CD4-positive, alpha-beta T cell treated with Interleukin-2 at 100 ng/mL for 4 hours (primary cell): ENCODE measurements at regions not wholly inside any gene's neighbourhood (a gene's known extent, or its start where the extent isn't known, plus 50 kb on each side); places are given as distances from the start of the nearest gene placed in this dataset.

Experiments
- DNase-seq: peaks from one replicate; pipeline ENCODE4 v3.0.0-alpha.2; 2020; ENCODE audit warnings: low spot score

DNA sequence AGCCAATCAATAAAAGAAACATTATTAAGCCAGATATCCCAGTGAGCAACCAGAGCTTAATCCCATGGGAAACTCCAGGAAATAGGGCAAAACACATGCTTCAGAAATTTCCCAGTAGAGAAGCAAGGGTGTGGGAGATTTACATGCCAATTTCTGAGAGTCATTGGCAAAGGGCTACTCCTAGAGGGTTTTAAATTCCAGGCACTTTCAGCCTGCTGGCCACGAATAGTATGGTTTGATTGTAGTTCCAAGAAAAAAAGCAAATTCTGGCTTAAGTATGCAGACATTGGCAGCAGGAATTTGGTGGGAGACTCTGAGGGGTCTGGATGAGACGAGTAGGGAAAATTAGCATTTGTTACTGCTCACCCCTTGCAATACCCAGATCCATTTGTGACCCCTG, 402.1 kb upstream of the SUCLG2 start:
- no peak for DNase-seq

GRCh38 chr3:68055215-68055614, 400.8 kb upstream of the SUCLG2 start:
- DNase-seq = no peak

DNA sequence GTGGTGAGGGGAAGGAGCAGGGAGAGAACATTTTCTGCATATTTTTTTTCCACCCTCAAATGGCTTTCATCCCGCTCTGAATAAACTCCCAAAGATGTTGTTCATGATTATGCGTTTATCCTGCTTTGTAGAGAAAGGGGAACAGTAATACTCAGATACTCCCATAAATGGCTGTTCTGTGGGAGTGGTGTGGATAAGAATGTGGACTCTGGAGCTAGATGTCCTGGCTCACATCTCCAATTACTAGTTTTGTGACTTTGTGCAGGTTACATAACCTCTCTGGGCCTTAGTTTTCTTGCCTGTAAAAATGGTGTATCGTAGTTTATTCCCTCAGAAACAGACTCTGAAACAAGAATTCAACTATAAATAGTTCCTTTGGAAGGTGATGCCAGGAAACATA, 395.4 kb upstream of the SUCLG2 start:
- no peak for DNase-seq

GRCh38 chr3:68045976-68046375, 391.6 kb upstream of the SUCLG2 start:
- no peak for DNase-seq

DNA sequence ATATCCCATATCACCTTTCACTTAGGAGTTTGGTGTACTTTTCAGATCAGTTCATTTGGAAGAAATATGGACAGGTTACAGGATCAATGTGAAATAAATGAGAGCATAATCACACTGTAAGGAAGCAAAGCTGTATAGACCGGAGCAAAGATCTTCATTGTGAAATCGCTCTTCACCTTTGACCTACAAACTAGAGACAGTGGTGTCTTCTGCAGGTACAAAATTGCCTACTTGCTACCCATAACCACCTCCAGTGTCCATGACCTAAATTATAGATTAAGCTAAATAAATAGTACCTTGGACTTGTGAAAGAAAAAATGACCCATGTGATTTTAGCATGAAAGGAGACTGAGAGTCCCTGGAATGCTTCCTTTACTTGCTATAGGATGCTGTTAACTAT, 379.5 kb upstream of the SUCLG2 start:
- DNase-seq = no peak

GRCh38 chr3:68032209-68032608, 377.8 kb upstream of the SUCLG2 start:
- DNase-seq = no peak

GRCh38 chr3:68025189-68025588, 370.8 kb upstream of the SUCLG2 start:
- no peak for DNase-seq

GRCh38 chr3:68019876-68020275, 365.5 kb upstream of the SUCLG2 start:
- DNase-seq = no peak

- DNase-seq = no peak
Measured at GRCh38 chr3:68018275-68018674, 363.9 kb upstream of the SUCLG2 start.

DNA sequence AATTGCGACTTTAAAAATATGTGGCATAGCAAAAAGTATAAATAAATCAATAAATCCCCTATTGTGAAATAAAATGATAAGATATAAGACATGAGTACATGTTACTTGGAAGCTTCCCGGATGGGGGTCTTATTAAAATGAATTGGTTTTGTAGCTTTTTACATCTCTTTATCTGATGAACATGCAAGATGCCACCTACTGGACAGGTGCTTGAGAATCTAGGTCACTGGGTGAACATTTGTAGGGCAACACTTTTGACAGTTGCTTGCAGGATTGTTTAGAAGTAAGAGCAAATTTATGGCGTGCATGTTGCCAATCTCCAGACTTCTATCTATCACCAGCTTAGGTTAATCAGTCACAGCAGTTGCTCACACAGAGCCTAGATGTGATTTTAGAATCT, 362.7 kb upstream of the SUCLG2 start:
- DNase-seq = no peak

DNA sequence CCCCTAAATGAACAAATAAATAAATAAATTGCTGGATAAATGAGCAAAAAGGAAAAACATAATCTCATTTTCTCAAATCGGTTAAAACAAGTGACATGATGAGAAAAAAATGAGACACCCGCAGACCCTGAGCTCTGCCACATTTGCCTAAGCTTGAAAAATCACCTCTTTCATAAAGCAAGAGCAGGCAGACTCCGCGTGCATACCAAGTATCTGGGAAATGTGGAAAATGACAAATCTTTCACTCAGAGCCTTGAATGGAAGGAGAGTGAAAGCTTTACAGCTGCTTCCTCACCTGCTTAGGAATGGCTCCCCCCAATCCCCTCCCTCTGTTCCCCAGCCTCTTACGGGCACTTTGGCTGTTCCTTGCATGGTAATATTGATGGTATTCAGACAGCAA, 355.5 kb upstream of the SUCLG2 start:
- no peak for DNase-seq

- peak; percentile 8 for DNase-seq
Measured at GRCh38 chr3:68007621-68008226, 353.3 kb upstream of the SUCLG2 start.

DNA sequence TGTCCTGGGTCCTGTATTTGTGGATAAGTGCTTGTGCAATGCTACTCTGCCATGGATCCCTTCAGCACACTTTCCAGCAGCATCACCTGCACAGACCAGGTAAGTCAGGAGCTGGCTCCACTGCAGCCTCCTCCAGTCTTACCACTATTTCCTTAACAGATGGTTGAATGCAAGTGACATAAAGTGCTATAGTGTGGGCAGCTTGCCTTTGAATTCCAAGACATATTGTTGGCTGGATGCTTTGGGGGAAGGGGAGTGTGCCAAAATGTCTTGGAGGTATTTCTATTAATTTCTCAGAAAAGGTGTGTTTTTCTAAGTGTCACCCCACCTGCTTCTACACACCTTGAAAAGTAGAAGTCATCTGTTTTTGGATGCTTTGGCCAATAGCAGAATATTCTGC, 352.2 kb upstream of the SUCLG2 start:
- no peak for DNase-seq

GRCh38 chr3:68004091-68004490, 349.7 kb upstream of the SUCLG2 start:
- no peak for DNase-seq

- no peak for DNase-seq
Measured at GRCh38 chr3:67998281-67998680, 343.9 kb upstream of the SUCLG2 start.

DNA sequence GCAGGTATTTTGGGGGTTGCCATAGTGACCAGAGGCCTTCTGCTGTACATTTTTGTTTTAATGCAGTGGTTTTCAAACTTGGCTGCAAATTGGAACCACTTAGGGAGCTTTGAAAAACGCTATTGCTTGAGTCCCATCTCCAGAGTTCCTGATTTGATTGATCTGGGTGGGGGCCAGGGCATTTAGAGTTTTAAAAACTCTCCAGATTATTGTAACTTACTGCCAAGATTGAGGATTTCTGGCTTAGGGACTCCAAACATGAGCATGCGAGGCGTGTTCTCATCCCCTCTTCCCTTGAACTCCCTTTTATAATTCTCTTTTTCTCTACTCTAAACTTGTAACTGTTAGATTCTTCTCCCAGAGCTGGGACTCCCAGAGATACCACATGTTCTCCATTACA, 340.8 kb upstream of the SUCLG2 start:
- no peak for DNase-seq

- DNase-seq = no peak
Measured at GRCh38 chr3:67986706-67987105, 332.3 kb upstream of the SUCLG2 start.

- DNase-seq = no peak
Measured at GRCh38 chr3:67983166-67983565, 328.8 kb upstream of the SUCLG2 start.

- no peak for DNase-seq
Measured at GRCh38 chr3:67981077-67981476, 326.7 kb upstream of the SUCLG2 start.

- DNase-seq = no peak
Measured at GRCh38 chr3:67979342-67979741, 324.9 kb upstream of the SUCLG2 start.

DNA sequence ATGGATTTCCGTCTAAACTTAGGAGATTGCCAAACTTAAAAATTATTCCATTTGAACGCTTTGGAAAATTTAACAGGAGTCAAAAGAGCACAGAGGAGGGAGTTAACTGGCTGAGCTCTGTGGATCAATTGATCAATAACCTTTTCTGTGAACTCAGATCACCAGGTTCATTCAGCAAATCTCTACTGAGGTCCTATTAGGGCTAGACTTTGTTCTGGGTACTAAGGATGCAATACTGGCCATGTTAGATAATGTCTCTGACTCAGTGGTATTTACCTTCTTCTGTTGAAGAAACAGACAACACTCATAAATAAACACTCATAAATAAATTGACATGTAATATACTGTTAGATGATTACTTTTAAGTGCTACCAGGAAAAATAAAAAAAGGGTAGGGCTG, 323.4 kb upstream of the SUCLG2 start:
- no peak for DNase-seq

GRCh38 chr3:67976663-67977062, 322.3 kb upstream of the SUCLG2 start:
- no peak for DNase-seq

GRCh38 chr3:67964596-67964995, 310.2 kb upstream of the SUCLG2 start:
- no peak for DNase-seq

- DNase-seq = no peak
Measured at GRCh38 chr3:67957268-67957667, 302.9 kb upstream of the SUCLG2 start.
